ENCODE measurements at regions not wholly inside any gene's neighbourhood (a gene's known extent, or its start where the extent isn't known, plus 50 kb on each side); places are given as distances from the start of the nearest gene placed in this dataset.

- 91 to 92% methylated on average over 2 of the region's 2 CpGs for WGBS, 2 donors
- H3K4me1 ChIP-seq (ENCODE audit: control insufficient read depth in 5 of 5, insufficient read depth in 5 of 5, low read length in 5 of 5), result no peaks in the 10 kb centered on the region
- ATAC-seq (ENCODE audit: insufficient read depth, low FRiP score) (no peak), DNase-seq (no peak)
- no peaks in the 10 kb centered on the region for H3K36me3 ChIP-seq (ENCODE audit: control insufficient read depth in 4 of 4, insufficient read depth in 4 of 4, low read length in 4 of 4)
- no peak overlapping the region for H3K4me3 ChIP-seq
- TF ChIP-seq CTCF (IDR thresholded peaks at IDR 0.05; ENCODE audit: control extremely low read depth, extremely low read depth), result no peak
- no peaks in the 10 kb centered on the region for H3K27me3 ChIP-seq (ENCODE audit: control insufficient read depth in 3 of 3, insufficient read depth in 3 of 3, low read length in 2 of 3)
- no peak overlapping the region for H3K9ac ChIP-seq (ENCODE audit: insufficient read depth in 1 of 2, low read length in 2 of 2)
- no peaks in the 10 kb centered on the region for H3K9me3 ChIP-seq (ENCODE audit: control insufficient read depth in 4 of 4, insufficient read depth in 3 of 4, low read length in 3 of 4)
- H3K27ac ChIP-seq (ENCODE audit: low read depth in 1 of 2, low read length in 1 of 2), result no peak overlapping the region
Observed at GRCh38 chr21:20334585-20334984, 663.6 kb upstream of the NCAM2 start.

GRCh38 chr21:20341431-20341830 lies 656.8 kb upstream of the NCAM2 start:
- no peaks in the 10 kb centered on the region for H3K4me1 ChIP-seq (ENCODE audit: control insufficient read depth in 5 of 5, insufficient read depth in 5 of 5, low read length in 5 of 5)
- H3K36me3 ChIP-seq (ENCODE audit: control insufficient read depth in 4 of 4, insufficient read depth in 4 of 4, low read length in 4 of 4), result no peaks in the 10 kb centered on the region
- no peak overlapping the region for H3K9ac ChIP-seq (ENCODE audit: insufficient read depth in 1 of 2, low read length in 2 of 2)
- 82 to 87% methylated on average over 4 of the region's 4 CpGs for WGBS, 2 donors
- no peak overlapping the region for H3K27ac ChIP-seq (ENCODE audit: low read depth in 1 of 2, low read length in 1 of 2)
- ATAC-seq (ENCODE audit: insufficient read depth, low FRiP score) (no peak), DNase-seq (no peak)
- no peaks in the 10 kb centered on the region for H3K9me3 ChIP-seq (ENCODE audit: control insufficient read depth in 4 of 4, insufficient read depth in 3 of 4, low read length in 3 of 4)
- no peaks in the 10 kb centered on the region for H3K27me3 ChIP-seq (ENCODE audit: control insufficient read depth in 3 of 3, insufficient read depth in 3 of 3, low read length in 2 of 3)
- no peak for TF ChIP-seq CTCF (IDR thresholded peaks at IDR 0.05; ENCODE audit: control extremely low read depth, extremely low read depth)
- no peak overlapping the region for H3K4me3 ChIP-seq

DNA sequence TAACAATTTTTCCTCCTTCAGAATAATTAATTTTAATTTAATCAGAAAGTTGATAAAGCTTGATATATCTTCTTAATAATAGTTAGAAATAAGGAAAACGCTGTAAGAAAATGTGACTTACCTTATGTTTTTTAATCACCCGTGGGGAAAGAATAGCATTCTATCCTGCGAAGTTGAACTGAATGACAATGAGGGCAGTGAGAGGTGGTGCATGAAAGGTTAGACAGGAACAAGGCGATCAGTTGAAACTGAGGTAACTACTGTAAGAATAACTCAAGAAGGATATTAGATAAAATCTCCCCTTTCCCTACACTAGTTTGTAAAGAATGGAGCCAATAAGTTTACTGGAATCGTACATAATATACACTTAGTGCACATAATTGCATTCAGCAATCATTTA lies 655.0 kb upstream of the NCAM2 start:
- no peaks in the 10 kb centered on the region for H3K4me1 ChIP-seq (ENCODE audit: control insufficient read depth in 5 of 5, insufficient read depth in 5 of 5, low read length in 5 of 5)
- DNase-seq (no peak), ATAC-seq (ENCODE audit: insufficient read depth, low FRiP score) (no peak)
- no peak overlapping the region for H3K4me3 ChIP-seq
- H3K36me3 ChIP-seq (ENCODE audit: control insufficient read depth in 4 of 4, insufficient read depth in 4 of 4, low read length in 4 of 4), result no peaks in the 10 kb centered on the region
- no peak for TF ChIP-seq CTCF (IDR thresholded peaks at IDR 0.05; ENCODE audit: control extremely low read depth, extremely low read depth)
- no peaks in the 10 kb centered on the region for H3K27me3 ChIP-seq (ENCODE audit: control insufficient read depth in 3 of 3, insufficient read depth in 3 of 3, low read length in 2 of 3)
- H3K9ac ChIP-seq (ENCODE audit: insufficient read depth in 1 of 2, low read length in 2 of 2), result no peak overlapping the region
- WGBS, 2 donors, result 87 to 90% methylated on average over 5 of the region's 5 CpGs
- no peak overlapping the region for H3K27ac ChIP-seq (ENCODE audit: low read depth in 1 of 2, low read length in 1 of 2)
- H3K9me3 ChIP-seq (ENCODE audit: control insufficient read depth in 4 of 4, insufficient read depth in 3 of 4, low read length in 3 of 4), result peaks cover 0 to 4% (median 0%) of the 10 kb centered on the region in 4 donors

GRCh38 chr21:20351138-20351537 lies 647.1 kb upstream of the NCAM2 start:
- Histone ChIP-seq H3K4me1 (ENCODE audit: control insufficient read depth in 5 of 5, insufficient read depth in 5 of 5, low read length in 5 of 5) (no peaks in the 10 kb centered on the region), H3K27me3 (ENCODE audit: control insufficient read depth in 3 of 3, insufficient read depth in 3 of 3, low read length in 2 of 3) (no peaks in the 10 kb centered on the region), H3K4me3 (no peak overlapping the region), H3K36me3 (ENCODE audit: control insufficient read depth in 4 of 4, insufficient read depth in 4 of 4, low read length in 4 of 4) (no peaks in the 10 kb centered on the region), H3K27ac (ENCODE audit: low read depth in 1 of 2, low read length in 1 of 2) (no peak overlapping the region), H3K9ac (ENCODE audit: insufficient read depth in 1 of 2, low read length in 2 of 2) (no peak overlapping the region), H3K9me3 (ENCODE audit: control insufficient read depth in 4 of 4, insufficient read depth in 3 of 4, low read length in 3 of 4) (peaks cover 0 to 4% (median 0%) of the 10 kb centered on the region in 4 donors)
- DNase-seq (no peak), ATAC-seq (ENCODE audit: insufficient read depth, low FRiP score) (no peak)
- no peak for TF ChIP-seq CTCF (IDR thresholded peaks at IDR 0.05; ENCODE audit: control extremely low read depth, extremely low read depth)
- 78 to 80% methylated on average over 4 of the region's 4 CpGs for WGBS, 2 donors

Data from lung (tissue), 11 donors.